Neural progenitor cell (in vitro differentiated cells): ENCODE measurements at regions not wholly inside any gene's neighbourhood (a gene's known extent, or its start where the extent isn't known, plus 50 kb on each side); places are given as distances from the start of the nearest gene placed in this dataset.

Source experiments
- EZH2 ChIP-seq: fragments of 200-600 bp; sonication (generic); IDR thresholded peaks from 2 replicates; pipeline ENCODE4 v1.6.1; 2017; ENCODE audit warnings: antibody characterized with exemption, mild to moderate bottlenecking, moderate library complexity
- EZH2phosphoT487 ChIP-seq: fragments of 200-600 bp; sonication (generic); IDR thresholded peaks from 2 replicates; pipeline ENCODE4 v1.6.1; 2017; ENCODE audit warnings: antibody characterized with exemption
- TF ChIP-seq, protein P1 (sequence below): fragments of 200-600 bp; sonication (generic); IDR thresholded peaks from 2 replicates; pipeline ENCODE4 v1.5.1; 2017; ENCODE audit warnings: antibody characterized with exemption, mild to moderate bottlenecking

DNA sequence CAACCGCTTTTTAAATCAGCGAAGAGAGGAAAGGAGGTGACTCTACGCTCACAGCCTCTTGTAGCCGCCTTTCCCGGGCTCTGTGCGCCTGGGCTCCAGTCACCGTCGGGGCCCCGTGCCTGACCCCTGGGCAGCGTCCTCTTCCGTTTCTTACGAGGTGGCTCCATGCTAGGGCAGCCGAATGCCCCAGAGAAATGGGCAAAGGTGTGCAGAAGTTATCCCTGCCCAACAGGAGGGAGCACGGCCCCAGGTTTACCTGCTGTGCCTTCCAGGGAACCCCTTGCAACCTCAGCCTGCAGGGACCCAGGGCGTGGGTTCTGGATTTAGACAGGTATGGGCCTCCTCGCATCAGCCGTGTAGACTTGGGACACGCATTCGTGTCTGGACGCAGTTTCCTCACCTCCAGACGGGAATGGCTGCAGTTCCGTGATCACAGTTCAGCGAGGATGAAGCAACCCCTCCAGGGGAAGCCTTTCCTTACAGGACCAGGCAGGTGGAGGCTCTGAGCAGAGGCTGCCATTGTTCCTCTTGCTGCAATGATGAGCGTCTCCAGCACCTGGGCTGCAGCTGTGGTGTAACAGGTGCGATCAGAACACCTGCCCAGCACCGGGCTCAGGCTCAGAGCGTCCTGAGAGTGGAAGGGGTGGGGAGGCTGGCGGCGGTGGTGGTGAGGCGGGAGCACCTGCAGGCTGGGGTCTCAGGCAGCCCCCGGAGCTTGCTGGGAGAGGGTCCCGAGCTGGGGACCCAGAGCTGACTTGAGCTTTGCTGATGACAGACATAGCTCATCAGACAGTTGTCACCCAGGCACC, 81.3 kb upstream of the BHLHE23 start:
- no peak for TF ChIP-seq EZH2phosphoT487
- TF ChIP-seq, protein P1, sequence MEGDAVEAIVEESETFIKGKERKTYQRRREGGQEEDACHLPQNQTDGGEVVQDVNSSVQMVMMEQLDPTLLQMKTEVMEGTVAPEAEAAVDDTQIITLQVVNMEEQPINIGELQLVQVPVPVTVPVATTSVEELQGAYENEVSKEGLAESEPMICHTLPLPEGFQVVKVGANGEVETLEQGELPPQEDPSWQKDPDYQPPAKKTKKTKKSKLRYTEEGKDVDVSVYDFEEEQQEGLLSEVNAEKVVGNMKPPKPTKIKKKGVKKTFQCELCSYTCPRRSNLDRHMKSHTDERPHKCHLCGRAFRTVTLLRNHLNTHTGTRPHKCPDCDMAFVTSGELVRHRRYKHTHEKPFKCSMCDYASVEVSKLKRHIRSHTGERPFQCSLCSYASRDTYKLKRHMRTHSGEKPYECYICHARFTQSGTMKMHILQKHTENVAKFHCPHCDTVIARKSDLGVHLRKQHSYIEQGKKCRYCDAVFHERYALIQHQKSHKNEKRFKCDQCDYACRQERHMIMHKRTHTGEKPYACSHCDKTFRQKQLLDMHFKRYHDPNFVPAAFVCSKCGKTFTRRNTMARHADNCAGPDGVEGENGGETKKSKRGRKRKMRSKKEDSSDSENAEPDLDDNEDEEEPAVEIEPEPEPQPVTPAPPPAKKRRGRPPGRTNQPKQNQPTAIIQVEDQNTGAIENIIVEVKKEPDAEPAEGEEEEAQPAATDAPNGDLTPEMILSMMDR, result no peak
- no peak for TF ChIP-seq EZH2
